ENCODE measurements at regions not wholly inside any gene's neighbourhood (a gene's known extent, or its start where the extent isn't known, plus 50 kb on each side); places are given as distances from the start of the nearest gene placed in this dataset.
"Not testable (repeated sequence)": the region's sequence is repeated elsewhere in the genome, so short reads cannot be mapped to it uniquely, and the experiment has no call there.

DNA sequence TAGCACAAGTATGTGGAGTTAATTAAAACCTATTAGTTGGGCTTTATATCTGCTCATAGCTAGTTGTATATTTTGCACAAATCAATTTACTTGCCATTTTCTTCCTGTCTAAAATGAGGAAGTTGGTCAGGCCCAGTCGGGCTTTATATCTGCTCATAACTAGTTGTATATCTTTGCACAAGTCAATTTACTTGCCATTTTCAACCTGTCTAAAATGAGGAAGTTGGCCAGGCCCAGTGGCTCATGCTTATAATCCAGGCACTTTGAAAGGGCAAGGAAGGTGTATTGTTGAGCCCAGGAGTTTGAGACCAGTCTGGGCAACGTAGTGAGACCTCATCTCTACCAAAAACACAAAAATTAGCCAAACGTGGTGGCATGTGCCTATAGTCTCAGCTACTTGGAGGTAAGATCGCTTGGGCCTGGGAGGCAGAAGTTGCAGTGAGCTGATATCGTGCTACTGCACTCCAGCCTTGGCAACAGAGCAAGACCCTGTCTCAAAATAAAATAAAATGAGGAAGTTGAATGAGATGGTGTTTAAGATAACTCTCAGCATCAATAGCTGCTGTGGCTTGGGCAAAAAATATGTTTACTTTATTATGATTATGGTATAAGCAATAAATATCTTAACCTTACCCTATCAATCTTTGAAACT, 1558.6 kb upstream of the RAG2 start:
- DNase-seq (ENCODE audit: low read depth in 2 of 2) = no peak

- no peak for DNase-seq (ENCODE audit: low read depth in 2 of 2)
Observed at GRCh38 chr11:38155856-38156255, 1557.8 kb upstream of the RAG2 start.

DNA sequence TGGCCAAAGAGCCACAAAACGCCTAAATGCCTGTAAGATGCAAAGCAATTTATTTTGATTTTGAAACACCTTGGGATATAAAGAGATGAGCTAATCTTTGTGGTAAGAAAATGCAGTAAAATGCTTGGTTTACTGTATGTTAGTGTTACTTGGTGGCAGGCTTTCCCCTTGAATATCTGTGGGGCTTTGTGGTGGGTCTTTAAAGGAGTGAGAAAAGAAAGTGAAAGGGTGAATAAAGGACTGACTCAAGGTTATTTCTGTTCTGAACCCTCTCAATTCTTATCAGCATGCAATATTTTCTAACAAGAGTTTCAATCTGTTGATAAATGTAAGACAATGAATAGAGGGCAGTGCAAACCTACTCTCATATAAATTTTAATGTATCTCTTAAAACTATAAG, 1555.9 kb upstream of the RAG2 start:
- no peak for DNase-seq (ENCODE audit: low read depth in 2 of 2)

- DNase-seq (ENCODE audit: low read depth in 2 of 2) = no peak
Observed at GRCh38 chr11:38143852-38144251, 1545.8 kb upstream of the RAG2 start.

- DNase-seq (ENCODE audit: low read depth in 2 of 2) = no peak
Observed at GRCh38 chr11:38138972-38139371, 1540.9 kb upstream of the RAG2 start.

DNA sequence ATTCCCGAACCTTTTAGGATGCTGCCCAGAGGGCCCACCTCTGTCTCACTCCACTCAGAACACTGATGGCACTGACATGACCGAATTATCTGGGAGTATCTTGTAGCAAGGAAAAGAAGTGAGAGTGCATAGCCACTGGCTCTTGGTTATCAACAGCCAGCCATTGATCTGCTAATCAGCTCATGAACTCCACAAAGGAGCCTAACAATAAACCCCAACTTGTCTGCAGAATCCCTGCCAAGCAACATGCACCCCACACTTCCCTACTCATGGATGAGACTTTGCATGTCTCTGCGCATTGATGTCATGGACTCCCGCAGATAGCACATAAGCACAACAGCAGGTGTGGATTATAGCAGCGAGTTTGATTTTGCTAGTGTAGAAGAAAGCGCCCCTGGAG, 1538.9 kb upstream of the RAG2 start:
- DNase-seq (ENCODE audit: low read depth in 2 of 2) = no peak

DNA sequence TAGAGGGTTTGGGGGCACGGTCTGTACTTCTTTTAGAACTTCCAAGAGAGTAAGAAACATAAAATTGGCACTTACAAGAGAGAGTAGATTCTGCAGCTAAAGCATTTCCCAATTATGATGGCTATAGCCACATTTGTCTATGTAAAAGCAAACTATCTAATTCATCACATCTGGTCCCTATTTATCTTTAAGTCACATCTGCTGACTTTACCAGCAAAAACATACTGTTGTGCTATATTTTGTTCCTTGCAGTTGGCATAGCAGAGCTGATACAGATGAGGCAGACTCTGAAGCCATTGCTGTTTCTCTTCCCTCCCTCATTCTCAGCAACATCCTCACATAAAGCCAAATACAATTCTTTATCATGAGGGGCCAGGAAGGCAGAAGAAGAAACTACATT, 1533.5 kb upstream of the RAG2 start:
- no peak for DNase-seq (ENCODE audit: low read depth in 2 of 2)

GRCh38 chr11:38130976-38131375, 1532.9 kb upstream of the RAG2 start:
- no peak for DNase-seq (ENCODE audit: low read depth in 2 of 2)

DNA sequence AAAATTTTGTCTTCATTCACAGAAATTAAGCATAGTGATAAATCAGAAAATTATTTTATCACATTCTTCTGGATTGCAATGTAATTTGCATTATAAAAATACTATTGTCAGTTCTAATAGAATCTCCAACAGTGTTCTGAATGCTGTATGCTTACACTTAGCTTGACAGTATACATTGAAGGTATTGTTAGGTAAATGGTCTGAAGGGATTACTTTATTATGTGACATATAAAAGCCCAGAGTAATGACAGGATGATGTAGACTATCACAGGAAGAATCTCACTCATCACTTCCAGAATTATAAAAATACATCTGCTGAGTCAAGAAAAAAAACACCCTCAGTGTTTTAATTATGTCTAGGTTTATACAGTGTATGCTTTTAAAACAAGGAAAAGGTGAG, 1532.5 kb upstream of the RAG2 start:
- DNase-seq (ENCODE audit: low read depth in 2 of 2) = no peak

GRCh38 chr11:38123673-38124072, 1525.6 kb upstream of the RAG2 start:
- DNase-seq (ENCODE audit: low read depth in 2 of 2) = no peak

DNA sequence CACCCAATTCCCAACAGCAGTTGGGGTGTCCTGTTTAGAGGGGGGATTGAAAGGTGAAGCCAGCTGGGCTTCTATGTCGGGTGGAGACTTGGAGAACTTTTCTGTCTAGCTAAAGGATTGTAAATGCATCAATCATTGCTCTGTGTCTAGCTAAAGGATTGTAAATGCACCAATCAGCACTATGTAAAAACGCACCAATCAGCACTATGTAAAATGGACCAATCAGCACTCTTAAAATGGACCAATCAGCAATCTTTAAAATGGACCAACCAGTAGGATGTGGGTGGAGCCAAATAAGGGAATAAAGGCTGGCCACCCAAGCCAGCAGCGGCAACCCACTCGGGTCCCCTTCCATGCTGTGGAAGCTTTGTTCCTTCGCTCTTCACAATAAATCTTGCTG, 1518.6 kb upstream of the RAG2 start:
- DNase-seq (ENCODE audit: low read depth in 2 of 2) = not testable (repeated sequence)

GRCh38 chr11:38115381-38115780, 1517.3 kb upstream of the RAG2 start:
- DNase-seq (ENCODE audit: low read depth in 2 of 2) = not testable (repeated sequence)

GRCh38 chr11:38100836-38101462, 1502.9 kb upstream of the RAG2 start:
- DNase-seq (ENCODE audit: low read depth in 2 of 2) = no peak

DNA sequence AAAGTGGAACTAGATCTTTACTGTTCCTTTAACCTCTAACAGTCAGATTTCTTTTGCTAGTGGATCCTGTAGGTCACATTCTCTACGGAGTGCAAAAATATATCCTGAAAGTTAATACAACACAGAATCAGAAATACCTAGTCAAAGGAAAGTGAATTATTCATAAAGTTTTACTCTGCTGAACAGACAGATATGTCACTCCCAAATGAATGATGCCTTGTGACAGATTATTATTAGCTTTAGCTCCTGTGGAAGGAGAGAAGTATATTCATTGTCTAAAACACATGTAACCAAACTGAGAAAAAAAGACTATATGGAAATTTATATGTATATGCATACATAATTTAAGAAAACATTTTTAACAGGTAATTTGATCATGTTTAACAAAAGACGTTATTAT, 1497.2 kb upstream of the RAG2 start:
- DNase-seq (ENCODE audit: low read depth in 2 of 2) = no peak

GRCh38 chr11:38089726-38090125, 1491.7 kb upstream of the RAG2 start:
- DNase-seq (ENCODE audit: low read depth in 2 of 2) = no peak

DNA sequence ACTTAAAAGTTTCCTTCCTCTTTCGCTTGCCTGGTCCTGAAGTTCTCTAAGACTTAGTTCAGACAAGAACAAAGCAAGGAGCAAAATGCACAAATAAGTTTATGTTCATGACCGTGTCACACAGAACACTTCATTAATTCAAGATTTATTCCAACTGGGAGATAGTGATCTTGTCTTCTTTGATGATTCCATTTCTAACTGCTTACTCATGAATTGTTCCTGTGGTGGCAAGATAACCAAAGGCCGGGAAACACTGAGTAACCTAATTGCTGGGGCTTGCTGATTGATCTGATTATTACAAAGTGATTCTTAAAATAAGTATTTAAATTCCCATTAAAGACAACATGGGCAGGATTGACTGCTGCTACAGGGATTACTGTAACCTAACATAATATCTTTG, 1462.9 kb upstream of the RAG2 start:
- no peak for DNase-seq (ENCODE audit: low read depth in 2 of 2)

- DNase-seq (ENCODE audit: low read depth in 2 of 2) = no peak
Observed at GRCh38 chr11:38060136-38060535, 1462.1 kb upstream of the RAG2 start.

GRCh38 chr11:38046571-38047135, 1448.6 kb upstream of the RAG2 start:
- no peak for DNase-seq (ENCODE audit: low read depth in 2 of 2)

- DNase-seq (ENCODE audit: low read depth in 2 of 2) = no peak
Observed at GRCh38 chr11:38043060-38043459, 1445.0 kb upstream of the RAG2 start.

- DNase-seq (ENCODE audit: low read depth in 2 of 2) = no peak
Observed at GRCh38 chr11:38038777-38039176, 1440.7 kb upstream of the RAG2 start.

DNA sequence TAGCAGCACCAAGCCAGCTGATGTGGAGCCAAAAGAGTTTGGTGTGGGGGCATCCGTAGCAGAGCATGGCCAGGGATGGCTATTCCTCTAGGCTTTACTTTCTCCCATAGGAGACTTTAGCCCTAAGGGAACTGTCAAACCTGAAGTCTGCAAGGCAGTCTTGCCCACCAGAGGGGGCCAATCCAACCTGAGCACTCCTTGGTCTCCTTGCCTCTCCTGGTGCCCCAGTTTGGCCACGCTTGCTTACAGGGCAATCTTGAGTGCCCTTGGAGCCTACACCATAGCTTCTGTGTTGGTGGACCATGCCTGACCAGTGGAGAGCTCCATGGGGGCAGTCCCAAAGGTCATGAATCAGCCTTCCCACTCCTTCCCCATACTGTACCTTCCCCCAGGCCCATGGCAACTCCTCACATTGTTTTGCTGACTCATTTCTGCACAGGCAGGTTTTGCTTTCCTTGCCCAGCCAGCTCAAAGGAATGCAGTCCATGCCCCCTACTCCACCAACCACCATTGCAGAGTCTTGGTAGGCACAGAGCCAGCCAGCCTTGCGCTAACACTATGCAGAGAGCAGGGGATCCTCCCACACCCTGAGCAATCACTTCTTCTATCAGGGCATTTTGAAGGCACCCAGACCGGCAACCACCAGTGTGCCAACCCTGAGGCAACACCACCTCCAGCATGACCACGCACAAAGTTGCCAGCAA, 1421.2 kb upstream of the RAG2 start:
- no peak for DNase-seq (ENCODE audit: low read depth in 2 of 2)

DNA sequence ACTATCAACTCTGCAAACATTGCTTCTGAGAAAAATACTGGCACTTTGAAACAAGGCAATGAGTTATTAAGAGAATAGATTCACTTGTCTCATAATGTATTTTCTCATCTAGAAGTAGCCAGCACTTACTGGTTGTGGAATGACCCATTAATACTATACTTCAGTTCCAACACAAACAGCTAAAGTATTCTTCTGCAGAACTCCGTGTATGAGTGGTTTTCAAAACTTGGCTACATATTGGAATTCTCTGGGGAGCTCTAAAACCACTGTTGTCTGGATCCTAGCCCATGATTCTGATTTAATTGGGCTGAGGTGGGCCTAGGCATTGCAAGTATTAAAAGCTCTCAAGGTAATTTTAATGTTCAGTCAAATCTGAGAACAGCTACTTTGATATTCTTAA, 1416.4 kb upstream of the RAG2 start:
- no peak for DNase-seq (ENCODE audit: low read depth in 2 of 2)

DNA sequence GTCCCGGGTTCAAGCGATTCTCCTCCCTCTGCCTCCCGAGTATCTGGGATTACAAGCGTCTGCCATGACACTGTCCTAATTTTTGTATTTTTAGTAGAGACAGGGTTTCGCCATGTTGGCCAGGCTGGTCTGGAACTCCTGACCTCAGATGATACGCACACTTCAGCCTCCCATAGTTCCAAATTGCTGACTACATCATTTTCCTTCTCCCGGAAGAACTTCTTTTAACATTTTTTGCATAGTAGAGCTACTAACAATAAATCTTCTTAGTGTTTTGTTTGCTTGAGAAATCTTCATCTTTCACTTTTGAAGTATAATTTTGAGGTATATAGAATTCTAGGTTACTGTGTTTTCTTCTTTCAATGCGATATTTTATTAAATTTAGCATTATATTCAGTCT, 1415.1 kb upstream of the RAG2 start:
- no peak for DNase-seq (ENCODE audit: low read depth in 2 of 2)
